Suprapubic skin (tissue), 4 donors: ENCODE measurements at regions not wholly inside any gene's neighbourhood (a gene's known extent, or its start where the extent isn't known, plus 50 kb on each side); places are given as distances from the start of the nearest gene placed in this dataset.

Experiments used
- EP300 ChIP-seq: sonication (generic); formaldehyde crosslinking; IDR thresholded peaks from one replicate; pipeline ENCODE4 v1.6.1; 2017; ENCODE audit warnings: antibody characterized with exemption
- POLR2A ChIP-seq, 2 donors: fragments of 450-650 bp; IDR thresholded peaks; one replicate each; pipeline ENCODE4 v1.6.1; 2017; ENCODE audit warnings: antibody characterized with exemption in 2 of 2, mild to moderate bottlenecking in 2 of 2, moderate library complexity in 2 of 2
- POLR2AphosphoS5 ChIP-seq, 3 donors: sonication (generic); formaldehyde crosslinking; IDR thresholded peaks; one replicate each; pipeline ENCODE4 v1.6.1; 2017; ENCODE audit warnings: antibody characterized with exemption in 3 of 3

DNA sequence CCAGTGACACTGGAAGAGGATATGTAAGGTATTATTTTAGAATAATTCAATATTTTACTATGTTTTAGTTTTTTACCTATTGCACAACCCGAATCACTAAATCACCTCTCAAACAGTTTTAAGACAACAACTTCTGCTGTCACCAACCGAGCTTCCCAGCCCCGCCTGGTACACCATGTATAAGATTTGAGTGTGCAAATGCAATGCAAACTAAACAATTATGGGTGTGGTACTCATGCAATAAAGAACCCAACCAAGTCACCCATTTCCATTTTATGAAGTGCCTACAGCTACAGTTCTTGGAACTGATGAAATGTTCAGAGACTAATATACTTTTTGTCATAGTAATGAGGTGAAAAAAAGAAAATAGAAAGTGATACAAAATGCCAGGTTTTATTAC is 256.2 kb downstream of the TAFA4 start:
- TF ChIP-seq EP300 = no peak
- TF ChIP-seq POLR2A (IDR thresholded peaks at IDR 0.05) = no peak
- no peak for TF ChIP-seq POLR2AphosphoS5 (IDR thresholded peaks at IDR 0.05)
